ENCODE measurements at regions not wholly inside any gene's neighbourhood (a gene's known extent, or its start where the extent isn't known, plus 50 kb on each side); places are given as distances from the start of the nearest gene placed in this dataset.

- Histone ChIP-seq H3K9me3 (ENCODE audit: control insufficient read depth, low read length) (peaks cover 20% of the 10 kb centered on the region), H3K4me3 (ENCODE audit: low read length) (no peak overlapping the region), H3K36me3 (ENCODE audit: control insufficient read depth, insufficient read depth, low read length, severe bottlenecking) (no peaks in the 10 kb centered on the region), H3K9ac (ENCODE audit: low read length) (no peak overlapping the region), H3K27me3 (replicated peaks; ENCODE audit: control insufficient read depth, insufficient read depth, low read length) (peaks cover 26% of the 10 kb centered on the region), H3K4me1 (ENCODE audit: control insufficient read depth, insufficient read depth, low read length) (no peaks in the 10 kb centered on the region)
- no peak for DNase-seq (ENCODE audit: low read depth)
Observed at GRCh38 chr3:13152826-13153710, 79.8 kb upstream of the IQSEC1 start.

DNA sequence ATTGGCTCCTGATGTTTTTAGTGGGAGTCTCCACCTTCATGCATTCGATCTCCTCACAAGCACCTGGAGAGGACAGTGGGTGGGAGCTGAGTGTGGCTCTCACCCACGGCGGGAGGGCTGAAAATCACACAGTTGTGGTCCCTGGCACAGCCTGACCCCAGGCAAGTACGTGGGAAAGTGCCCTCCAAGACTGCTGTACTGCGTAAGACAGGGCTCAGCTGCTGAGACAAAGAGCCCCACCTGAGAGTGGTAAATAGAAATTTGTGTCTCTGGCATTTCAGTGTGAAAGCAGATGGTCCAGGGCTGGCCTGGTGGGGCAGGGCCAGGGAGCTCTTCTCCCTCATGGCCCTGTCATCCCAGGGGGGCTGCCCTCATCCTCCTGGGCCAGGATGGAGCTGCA, 77.4 kb upstream of the IQSEC1 start:
- Histone ChIP-seq H3K4me3 (ENCODE audit: low read length) (no peak overlapping the region), H3K36me3 (ENCODE audit: control insufficient read depth, insufficient read depth, low read length, severe bottlenecking) (no peaks in the 10 kb centered on the region), H3K27me3 (replicated peaks; ENCODE audit: control insufficient read depth, insufficient read depth, low read length) (peaks cover 26% of the 10 kb centered on the region), H3K4me1 (ENCODE audit: control insufficient read depth, insufficient read depth, low read length) (no peaks in the 10 kb centered on the region), H3K9ac (ENCODE audit: low read length) (no peak overlapping the region), H3K9me3 (ENCODE audit: control insufficient read depth, low read length) (peaks cover 19% of the 10 kb centered on the region)
- no peak for DNase-seq (ENCODE audit: low read depth)

DNA sequence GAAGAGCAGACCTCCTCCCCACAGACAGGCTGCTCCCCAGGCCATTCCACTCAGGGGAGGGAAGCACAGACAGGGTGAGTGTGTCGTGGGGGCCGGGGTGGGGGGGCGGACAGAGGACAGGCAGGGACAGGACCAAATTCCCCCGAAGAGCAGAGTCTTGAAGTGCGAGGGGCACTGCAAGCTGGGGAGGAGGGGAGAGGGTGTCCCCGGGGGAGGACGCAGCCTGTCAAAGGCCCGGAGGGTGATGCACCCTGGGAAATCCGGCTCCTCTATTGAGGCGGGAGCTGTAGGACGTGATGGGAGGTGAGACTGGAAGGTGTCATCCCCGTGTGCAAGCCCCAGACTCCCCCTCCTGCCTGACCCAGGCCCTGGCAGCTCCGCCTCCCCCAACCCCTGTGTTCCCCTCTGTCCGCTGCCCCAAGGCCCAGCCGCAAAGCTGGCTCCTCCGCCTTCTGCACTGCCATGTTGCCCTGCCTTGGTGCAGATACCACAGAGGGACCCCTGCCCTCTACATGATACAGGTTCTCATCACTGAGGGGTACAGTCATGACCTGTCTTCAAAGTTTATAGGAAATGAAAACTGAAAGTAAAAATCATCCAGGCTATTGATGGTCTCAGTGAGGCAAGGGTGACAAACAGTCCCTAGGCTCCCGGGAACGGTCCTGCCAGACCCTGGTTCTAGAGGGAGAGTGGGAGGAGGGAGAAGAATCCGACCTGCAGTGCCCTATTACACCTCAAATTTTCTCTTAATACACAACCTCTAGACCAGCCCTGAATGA, 76.3 kb upstream of the IQSEC1 start:
- H3K4me3 ChIP-seq (ENCODE audit: low read length), result no peak overlapping the region
- no peaks in the 10 kb centered on the region for H3K4me1 ChIP-seq (ENCODE audit: control insufficient read depth, insufficient read depth, low read length)
- H3K9ac ChIP-seq (ENCODE audit: low read length), result no peak overlapping the region
- H3K36me3 ChIP-seq (ENCODE audit: control insufficient read depth, insufficient read depth, low read length, severe bottlenecking), result no peaks in the 10 kb centered on the region
- no peak for DNase-seq (ENCODE audit: low read depth)
- H3K27me3 ChIP-seq (replicated peaks; ENCODE audit: control insufficient read depth, insufficient read depth, low read length), result peaks cover 26% of the 10 kb centered on the region
- H3K9me3 ChIP-seq (ENCODE audit: control insufficient read depth, low read length), result peaks cover 8% of the 10 kb centered on the region

DNA sequence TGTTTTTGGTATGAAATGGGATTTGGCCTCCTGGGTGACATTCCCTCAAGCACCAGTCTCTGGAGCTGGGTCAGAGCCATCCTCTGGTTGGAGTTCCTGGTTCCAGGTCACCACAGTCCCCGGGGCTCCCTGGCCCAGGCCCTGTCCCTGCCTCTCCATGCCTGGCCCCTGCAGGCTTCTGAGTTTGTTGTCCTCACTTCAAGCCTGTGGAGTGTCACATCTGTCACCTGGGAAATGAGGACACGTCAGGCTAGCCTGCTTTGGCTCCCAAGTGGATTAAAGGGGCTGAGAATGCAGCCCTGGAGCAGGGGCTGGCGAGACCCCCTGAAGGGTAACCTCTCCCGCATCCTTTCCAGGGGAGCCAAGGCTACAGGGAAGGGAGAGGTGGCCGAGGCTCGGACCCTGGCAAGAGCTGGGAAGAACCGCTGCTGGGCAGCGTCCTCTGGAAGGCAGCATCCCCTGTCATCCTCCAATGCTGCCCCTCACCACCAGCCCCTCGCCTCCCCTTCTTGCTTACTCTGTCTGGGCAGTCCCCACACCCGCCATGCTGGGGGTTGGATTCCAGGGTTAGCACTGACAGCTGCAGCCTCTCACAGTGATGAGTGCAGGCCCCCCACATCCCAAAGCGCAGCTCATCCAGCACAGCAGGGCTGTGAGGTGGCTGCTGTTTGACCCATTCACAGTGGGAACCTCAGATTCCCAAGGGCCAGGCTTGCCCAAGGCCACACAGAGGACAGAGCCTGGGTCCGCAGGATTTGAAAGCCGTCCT, 75.5 kb upstream of the IQSEC1 start:
- Histone ChIP-seq H3K27me3 (replicated peaks; ENCODE audit: control insufficient read depth, insufficient read depth, low read length) (peaks cover 23% of the 10 kb centered on the region), H3K9ac (ENCODE audit: low read length) (no peak overlapping the region), H3K4me3 (ENCODE audit: low read length) (no peak overlapping the region), H3K9me3 (ENCODE audit: control insufficient read depth, low read length) (peaks cover 7% of the 10 kb centered on the region), H3K4me1 (ENCODE audit: control insufficient read depth, insufficient read depth, low read length) (no peaks in the 10 kb centered on the region), H3K36me3 (ENCODE audit: control insufficient read depth, insufficient read depth, low read length, severe bottlenecking) (no peaks in the 10 kb centered on the region)
- no peak for DNase-seq (ENCODE audit: low read depth)

- no peak for DNase-seq (ENCODE audit: low read depth)
- no peaks in the 10 kb centered on the region for H3K36me3 ChIP-seq (ENCODE audit: control insufficient read depth, insufficient read depth, low read length, severe bottlenecking)
Observed at GRCh38 chr3:13148126-13148525, 74.9 kb upstream of the IQSEC1 start.

GRCh38 chr3:13147344-13147743, 74.1 kb upstream of the IQSEC1 start:
- Histone ChIP-seq H3K9me3 (ENCODE audit: control insufficient read depth, low read length) (peaks cover 7% of the 10 kb centered on the region), H3K27me3 (replicated peaks; ENCODE audit: control insufficient read depth, insufficient read depth, low read length) (peaks cover 26% of the 10 kb centered on the region), H3K36me3 (ENCODE audit: control insufficient read depth, insufficient read depth, low read length, severe bottlenecking) (no peaks in the 10 kb centered on the region), H3K9ac (ENCODE audit: low read length) (no peak overlapping the region), H3K4me1 (ENCODE audit: control insufficient read depth, insufficient read depth, low read length) (no peaks in the 10 kb centered on the region), H3K4me3 (ENCODE audit: low read length) (no peak overlapping the region)
- no peak for DNase-seq (ENCODE audit: low read depth)

More at GRCh38 chr3:13148126-13148525, 74.9 kb upstream of the IQSEC1 start:
- no peaks in the 10 kb centered on the region for H3K4me1 ChIP-seq (ENCODE audit: control insufficient read depth, insufficient read depth, low read length)
- peaks cover 21% of the 10 kb centered on the region for H3K27me3 ChIP-seq (replicated peaks; ENCODE audit: control insufficient read depth, insufficient read depth, low read length)
- H3K9ac ChIP-seq (ENCODE audit: low read length), result no peak overlapping the region
- peaks cover 7% of the 10 kb centered on the region for H3K9me3 ChIP-seq (ENCODE audit: control insufficient read depth, low read length)
- H3K4me3 ChIP-seq (ENCODE audit: low read length), result no peak overlapping the region

DNA sequence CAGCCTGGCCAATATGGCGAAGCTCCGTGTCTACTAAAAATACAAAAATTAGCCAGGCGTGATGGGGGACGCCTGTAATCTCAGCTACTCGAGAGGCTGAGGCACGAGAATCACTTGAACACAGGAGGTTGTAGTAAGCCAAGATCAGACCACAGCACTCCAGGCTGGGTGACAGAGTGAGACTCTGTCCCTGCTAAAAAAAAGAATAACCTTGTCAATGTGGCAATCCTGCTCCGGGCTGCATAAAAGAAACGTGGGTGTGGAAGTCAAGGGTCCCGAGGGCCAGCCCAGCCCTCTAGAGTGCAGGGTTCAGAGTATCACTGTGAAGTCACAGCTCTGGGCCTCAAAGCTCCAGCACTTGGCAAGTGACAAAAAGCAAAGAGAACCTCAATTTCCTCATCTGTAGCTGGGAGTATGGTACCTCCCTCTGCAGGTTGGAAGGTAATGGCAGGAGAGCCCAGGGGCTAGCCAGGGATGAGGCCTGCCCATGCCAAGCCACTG, 73.5 kb upstream of the IQSEC1 start:
- no peak overlapping the region for H3K9ac ChIP-seq (ENCODE audit: low read length)
- H3K27me3 ChIP-seq (replicated peaks; ENCODE audit: control insufficient read depth, insufficient read depth, low read length), result peaks cover 22% of the 10 kb centered on the region
- no peak for DNase-seq (ENCODE audit: low read depth)
- peaks cover 7% of the 10 kb centered on the region for H3K9me3 ChIP-seq (ENCODE audit: control insufficient read depth, low read length)
- no peaks in the 10 kb centered on the region for H3K4me1 ChIP-seq (ENCODE audit: control insufficient read depth, insufficient read depth, low read length)
- no peak overlapping the region for H3K4me3 ChIP-seq (ENCODE audit: low read length)
- H3K36me3 ChIP-seq (ENCODE audit: control insufficient read depth, insufficient read depth, low read length, severe bottlenecking), result no peaks in the 10 kb centered on the region

DNA sequence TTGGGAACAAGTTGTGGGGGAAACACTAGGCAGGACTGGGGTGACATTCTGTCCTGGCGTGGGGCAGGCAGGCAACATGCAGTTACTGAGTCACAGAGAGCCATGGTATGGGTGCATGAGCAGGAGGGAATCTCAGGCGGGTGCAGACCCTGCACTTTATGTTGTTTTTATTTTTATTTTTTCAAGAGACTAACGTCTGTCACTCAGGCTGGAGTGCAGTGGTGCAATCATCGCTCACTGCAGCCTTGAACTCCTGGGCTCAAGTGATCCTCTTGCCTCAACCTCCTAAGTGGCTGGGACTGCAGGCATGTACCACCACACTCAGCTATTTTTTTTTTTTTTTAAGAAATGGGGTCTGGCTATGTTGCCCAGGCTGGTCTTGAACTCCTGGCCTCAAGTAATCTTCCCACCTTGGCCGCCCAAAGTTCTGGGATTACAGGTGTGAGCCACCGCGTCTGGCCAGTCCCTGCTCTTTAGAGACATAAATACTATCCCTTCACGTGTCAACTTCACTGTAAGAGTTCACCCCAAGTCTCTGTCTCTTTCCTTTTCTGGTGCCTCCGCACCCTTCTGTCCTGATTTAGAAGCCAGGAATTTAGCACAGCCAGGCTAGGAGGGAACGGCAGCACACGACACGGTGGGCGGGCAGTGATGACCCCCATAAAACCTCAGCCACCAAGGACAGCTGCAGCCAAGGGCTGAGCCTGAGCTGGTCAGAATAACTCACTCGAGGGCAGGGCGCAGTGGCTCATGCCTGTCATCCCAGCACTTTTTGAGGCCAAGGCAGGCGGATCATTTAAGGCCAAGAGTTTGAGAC, 72.8 kb upstream of the IQSEC1 start:
- no peak for DNase-seq (ENCODE audit: low read depth)
- Histone ChIP-seq H3K9me3 (ENCODE audit: control insufficient read depth, low read length) (peaks cover 7% of the 10 kb centered on the region), H3K27me3 (replicated peaks; ENCODE audit: control insufficient read depth, insufficient read depth, low read length) (peaks cover 22% of the 10 kb centered on the region), H3K9ac (ENCODE audit: low read length) (no peak overlapping the region), H3K4me1 (ENCODE audit: control insufficient read depth, insufficient read depth, low read length) (no peaks in the 10 kb centered on the region), H3K4me3 (ENCODE audit: low read length) (no peak overlapping the region), H3K36me3 (ENCODE audit: control insufficient read depth, insufficient read depth, low read length, severe bottlenecking) (no peaks in the 10 kb centered on the region)

GRCh38 chr3:13145131-13145825, 72.0 kb upstream of the IQSEC1 start:
- peaks cover 17% of the 10 kb centered on the region for H3K27me3 ChIP-seq (replicated peaks; ENCODE audit: control insufficient read depth, insufficient read depth, low read length)
- H3K36me3 ChIP-seq (ENCODE audit: control insufficient read depth, insufficient read depth, low read length, severe bottlenecking), result no peaks in the 10 kb centered on the region
- no peak overlapping the region for H3K9ac ChIP-seq (ENCODE audit: low read length)
- no peak for DNase-seq (ENCODE audit: low read depth)
- H3K9me3 ChIP-seq (ENCODE audit: control insufficient read depth, low read length), result peaks cover 7% of the 10 kb centered on the region
- no peak overlapping the region for H3K4me3 ChIP-seq (ENCODE audit: low read length)
- H3K4me1 ChIP-seq (ENCODE audit: control insufficient read depth, insufficient read depth, low read length), result no peaks in the 10 kb centered on the region

All from adipocyte (in vitro differentiated cells).